ENCODE measurements at regions not wholly inside any gene's neighbourhood (a gene's known extent, or its start where the extent isn't known, plus 50 kb on each side); places are given as distances from the start of the nearest gene placed in this dataset.

DNA sequence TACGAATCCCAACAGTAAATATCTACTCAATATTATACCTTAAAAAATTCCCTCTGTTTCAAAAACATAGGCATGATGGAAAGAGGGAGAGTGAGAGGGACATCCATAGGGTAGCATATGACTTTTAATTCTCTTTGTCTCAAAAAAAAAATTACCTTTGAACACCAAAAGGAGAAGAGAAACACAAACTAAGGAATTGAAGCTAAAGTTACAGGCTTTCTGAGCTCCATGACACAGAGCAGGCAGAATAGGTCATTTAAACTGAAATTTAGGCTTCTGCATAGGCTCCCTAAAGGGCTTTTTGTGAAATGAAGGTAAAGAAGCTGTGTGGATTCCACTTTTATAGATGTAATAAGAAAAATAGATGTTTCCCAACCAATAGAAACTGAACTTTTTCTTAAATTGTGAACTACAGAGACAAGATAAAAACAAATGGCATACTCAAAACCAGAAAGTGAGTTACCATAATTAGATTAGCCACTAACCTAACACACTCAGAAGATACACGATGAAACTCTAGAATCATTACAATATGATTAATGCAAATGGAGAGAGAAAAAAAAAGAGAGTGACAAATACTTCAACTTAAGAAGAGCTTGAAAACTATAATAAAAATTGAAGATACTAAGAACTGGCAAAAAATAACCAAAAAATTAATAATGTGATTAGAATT is 584.6 kb downstream of the GABRG1 start:
- H3K9me3 ChIP-seq: no peaks in the 10 kb centered on the region
- no peaks in the 10 kb centered on the region for H3K36me3 ChIP-seq (ENCODE audit: low read depth)
- intact Hi-C loops (cut with DNase I, micrococcal nuclease): no loop called here
- no peaks in the 10 kb centered on the region for H3K4me1 ChIP-seq (ENCODE audit: low read depth)
- no peak overlapping the region for H3K4me3 ChIP-seq
- ATAC-seq (no peak), DNase-seq (no peak)
- TF ChIP-seq, protein P1, sequence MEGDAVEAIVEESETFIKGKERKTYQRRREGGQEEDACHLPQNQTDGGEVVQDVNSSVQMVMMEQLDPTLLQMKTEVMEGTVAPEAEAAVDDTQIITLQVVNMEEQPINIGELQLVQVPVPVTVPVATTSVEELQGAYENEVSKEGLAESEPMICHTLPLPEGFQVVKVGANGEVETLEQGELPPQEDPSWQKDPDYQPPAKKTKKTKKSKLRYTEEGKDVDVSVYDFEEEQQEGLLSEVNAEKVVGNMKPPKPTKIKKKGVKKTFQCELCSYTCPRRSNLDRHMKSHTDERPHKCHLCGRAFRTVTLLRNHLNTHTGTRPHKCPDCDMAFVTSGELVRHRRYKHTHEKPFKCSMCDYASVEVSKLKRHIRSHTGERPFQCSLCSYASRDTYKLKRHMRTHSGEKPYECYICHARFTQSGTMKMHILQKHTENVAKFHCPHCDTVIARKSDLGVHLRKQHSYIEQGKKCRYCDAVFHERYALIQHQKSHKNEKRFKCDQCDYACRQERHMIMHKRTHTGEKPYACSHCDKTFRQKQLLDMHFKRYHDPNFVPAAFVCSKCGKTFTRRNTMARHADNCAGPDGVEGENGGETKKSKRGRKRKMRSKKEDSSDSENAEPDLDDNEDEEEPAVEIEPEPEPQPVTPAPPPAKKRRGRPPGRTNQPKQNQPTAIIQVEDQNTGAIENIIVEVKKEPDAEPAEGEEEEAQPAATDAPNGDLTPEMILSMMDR (IDR thresholded peaks at IDR 0.05): no peak

DNA sequence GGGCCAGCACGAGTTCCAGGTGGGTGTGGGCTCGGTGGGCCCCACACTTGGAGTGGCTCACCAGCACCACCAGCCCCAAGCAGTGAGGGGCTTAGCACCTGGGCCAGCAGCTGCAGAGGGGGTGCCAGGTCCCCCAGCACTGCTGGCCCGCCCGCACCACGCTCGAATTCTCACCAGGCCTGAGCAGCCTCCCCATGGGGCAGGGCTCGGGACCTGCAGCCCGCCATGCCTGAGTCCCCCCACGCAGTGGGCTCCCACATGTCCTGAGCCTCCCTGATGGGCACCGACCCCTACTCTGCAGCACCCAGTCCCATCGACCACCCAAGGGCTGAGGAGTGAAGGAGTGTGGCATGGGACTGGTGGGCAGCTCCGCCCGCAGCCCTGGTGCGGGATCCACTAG is 593.4 kb downstream of the GABRG1 start:
- TF ChIP-seq, protein P1 (IDR thresholded peaks at IDR 0.05): no peak
- no peak overlapping the region for H3K4me3 ChIP-seq
- no peak for DNase-seq
- H3K4me1 ChIP-seq (ENCODE audit: low read depth): no peaks in the 10 kb centered on the region
- H3K36me3 ChIP-seq (ENCODE audit: low read depth): no peaks in the 10 kb centered on the region
- peaks cover 18% of the 10 kb centered on the region for H3K9me3 ChIP-seq
- ATAC-seq: no peak
- intact Hi-C loops (cut with DNase I, micrococcal nuclease): no loop called here

DNA sequence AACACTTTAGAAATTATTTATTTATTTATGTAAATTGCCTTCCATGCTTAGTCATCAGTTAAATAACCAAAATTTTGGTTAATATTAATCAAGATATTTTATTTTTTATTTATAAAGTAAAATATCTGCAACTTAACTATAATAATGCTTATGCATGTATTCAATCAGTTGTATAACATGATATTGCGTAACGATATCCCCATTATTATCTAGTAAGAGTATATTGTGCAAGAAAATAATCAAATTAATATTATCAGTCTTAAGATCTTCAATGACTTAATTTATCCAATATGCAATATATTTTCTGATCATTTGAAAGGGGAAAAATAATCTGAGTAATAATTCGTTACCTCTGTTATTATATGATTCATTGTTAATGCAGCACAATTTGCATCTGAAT is 596.7 kb downstream of the GABRG1 start:
- no peaks in the 10 kb centered on the region for H3K4me1 ChIP-seq (ENCODE audit: low read depth)
- ATAC-seq (no peak), DNase-seq (no peak)
- no peak overlapping the region for H3K4me3 ChIP-seq
- TF ChIP-seq, protein P1 (IDR thresholded peaks at IDR 0.05): no peak
- H3K9me3 ChIP-seq: peaks cover 18% of the 10 kb centered on the region
- H3K36me3 ChIP-seq (ENCODE audit: low read depth): no peaks in the 10 kb centered on the region
- intact Hi-C loops (cut with DNase I, micrococcal nuclease): no loop called here

DNA sequence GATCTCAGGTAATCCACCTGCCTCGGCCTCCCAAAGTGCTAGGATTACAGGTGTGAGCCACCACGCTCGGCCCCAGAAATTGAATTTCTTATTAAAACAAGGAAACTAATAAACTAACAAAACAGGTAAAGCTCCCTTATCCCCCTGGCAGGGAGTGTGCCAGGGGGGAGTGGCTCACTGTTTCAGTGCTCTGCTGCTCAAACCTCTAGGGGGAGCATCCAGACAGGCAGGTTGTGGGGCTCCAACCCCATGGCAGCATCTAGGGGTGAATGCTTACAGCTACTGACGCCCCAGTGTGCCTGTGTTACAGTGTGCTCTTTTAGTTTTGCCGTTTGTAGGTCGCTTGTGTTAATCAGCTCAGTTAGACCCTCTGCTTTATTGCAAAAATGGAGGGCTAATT is 605.0 kb downstream of the GABRG1 start:
- ATAC-seq (no peak), DNase-seq (no peak)
- TF ChIP-seq, protein P1 (IDR thresholded peaks at IDR 0.05): no peak
- Histone ChIP-seq H3K4me1 (ENCODE audit: low read depth) (no peaks in the 10 kb centered on the region), H3K36me3 (ENCODE audit: low read depth) (no peaks in the 10 kb centered on the region), H3K9me3 (no peaks in the 10 kb centered on the region), H3K4me3 (no peak overlapping the region)
- intact Hi-C loops (cut with DNase I, micrococcal nuclease): no loop called here

DNA sequence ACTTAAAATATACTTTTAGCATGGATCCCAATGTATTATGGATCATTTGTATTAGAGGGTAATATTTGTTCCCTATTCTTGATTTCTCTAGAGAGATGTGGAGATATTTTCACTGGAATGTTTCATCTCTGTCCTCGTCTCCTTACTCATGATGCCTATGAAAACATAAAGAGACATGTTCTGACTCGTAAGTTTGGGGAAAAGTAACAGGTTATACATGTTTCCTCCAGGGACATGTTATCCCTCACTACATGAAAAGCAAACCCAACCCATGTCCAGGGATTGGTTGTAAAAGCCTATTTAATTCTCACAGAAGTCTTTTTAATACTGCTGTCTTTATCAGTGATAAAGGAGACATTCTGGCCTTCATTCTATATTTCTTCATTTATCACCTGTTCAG is 621.4 kb downstream of the GABRG1 start:
- intact Hi-C loops (cut with DNase I, micrococcal nuclease): no loop called here
- Histone ChIP-seq H3K9me3 (no peaks in the 10 kb centered on the region), H3K36me3 (ENCODE audit: low read depth) (no peaks in the 10 kb centered on the region), H3K4me1 (ENCODE audit: low read depth) (no peaks in the 10 kb centered on the region), H3K4me3 (no peak overlapping the region)
- TF ChIP-seq, protein P1 (IDR thresholded peaks at IDR 0.05): no peak
- ATAC-seq: no peak
- DNase-seq: no peak

DNA sequence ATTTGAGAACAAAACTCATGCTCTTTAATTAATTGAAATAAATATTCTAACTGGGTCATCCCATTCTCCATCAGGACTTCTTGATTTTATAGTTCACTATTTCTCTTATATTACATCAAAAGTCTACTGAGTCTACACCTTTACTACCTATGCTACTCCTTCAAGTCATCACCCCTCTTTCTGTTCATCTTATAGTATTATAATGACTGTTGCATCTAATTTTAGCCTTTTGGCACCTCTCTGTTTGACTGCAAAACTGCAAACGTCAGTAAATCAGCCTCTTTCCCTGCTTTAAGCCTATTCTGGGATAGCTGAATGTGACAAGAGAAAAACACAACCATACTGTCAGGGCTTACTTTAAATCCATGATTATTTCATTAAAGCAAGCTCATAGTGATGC is 639.1 kb downstream of the GABRG1 start:
- Histone ChIP-seq H3K36me3 (ENCODE audit: low read depth) (no peaks in the 10 kb centered on the region), H3K4me3 (no peak overlapping the region), H3K4me1 (ENCODE audit: low read depth) (no peaks in the 10 kb centered on the region), H3K9me3 (no peaks in the 10 kb centered on the region)
- ATAC-seq: no peak
- TF ChIP-seq, protein P1 (IDR thresholded peaks at IDR 0.05): no peak
- intact Hi-C loops (cut with DNase I, micrococcal nuclease): no loop called here
- no peak for DNase-seq
